Caki2 (cell line): ENCODE measurements at regions not wholly inside any gene's neighbourhood (a gene's known extent, or its start where the extent isn't known, plus 50 kb on each side); places are given as distances from the start of the nearest gene placed in this dataset.

Experiments used
- DNase-seq: peaks from one replicate; pipeline ENCODE4 v3.0.0-alpha.2; 2015; ENCODE audit warnings: low read depth
- in situ Hi-C: cut with HindIII; loops from 2 replicates; pipeline ENCODE4 v1.10.0; 2016; ENCODE audit warnings: low sequenced_read_pairs, low pct_unique_long_range_greater_than_20kb, mixed read lengths

DNA sequence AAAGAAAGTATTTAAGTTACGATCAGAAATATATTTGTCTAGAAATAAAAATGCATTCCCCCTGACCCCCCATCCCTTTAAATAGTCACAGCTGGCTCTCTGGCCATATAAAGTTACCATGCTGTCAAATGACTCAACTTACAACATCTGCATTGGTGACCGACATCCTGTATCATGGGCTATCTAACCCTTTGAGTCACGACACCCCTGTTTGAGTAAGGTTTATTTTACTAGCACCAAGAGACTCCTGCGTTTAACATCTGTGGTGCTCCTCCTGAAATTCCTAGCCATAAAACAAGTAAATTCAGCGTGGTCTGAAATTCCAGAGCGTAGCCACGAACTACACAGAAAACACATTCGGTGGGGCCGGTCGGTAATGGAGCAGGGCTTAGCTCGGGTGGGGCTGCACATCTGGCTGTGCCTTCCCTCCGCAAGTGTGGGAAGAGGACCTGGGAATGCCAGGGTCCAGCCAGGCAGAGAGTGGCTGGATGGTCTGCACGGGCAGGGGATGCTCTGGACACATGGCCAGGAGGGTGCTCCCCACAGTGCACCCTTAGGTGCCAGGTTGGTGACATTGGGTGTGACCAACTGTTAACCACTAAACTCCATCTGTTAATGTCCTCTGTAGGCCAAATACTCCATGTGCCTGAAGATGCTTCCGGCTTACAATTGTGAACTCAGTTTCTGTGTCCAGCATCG, 53.0 kb upstream of the CLDN14 start:
- in situ Hi-C loops, result no loop called here
- DNase-seq, result no peak

DNA sequence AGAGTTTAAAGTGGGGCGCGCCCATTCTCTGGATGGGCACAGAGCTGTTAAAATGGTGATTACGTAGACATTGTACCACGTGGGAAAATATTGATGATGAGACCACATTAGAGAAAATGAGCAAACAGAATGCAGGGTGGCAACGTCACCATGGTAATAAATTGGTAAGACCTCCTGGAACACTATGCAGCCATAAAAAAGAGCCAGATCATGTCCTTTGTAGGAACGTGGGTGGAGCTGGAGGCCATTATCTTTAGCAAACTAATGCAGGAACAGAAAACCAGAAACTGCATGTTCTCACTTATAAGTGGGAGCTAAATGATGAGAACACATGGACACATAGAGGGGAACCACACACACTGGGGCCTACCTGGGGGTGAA, 53.5 kb upstream of the CLDN14 start:
- in situ Hi-C loops, result no loop called here
- no peak for DNase-seq

DNA sequence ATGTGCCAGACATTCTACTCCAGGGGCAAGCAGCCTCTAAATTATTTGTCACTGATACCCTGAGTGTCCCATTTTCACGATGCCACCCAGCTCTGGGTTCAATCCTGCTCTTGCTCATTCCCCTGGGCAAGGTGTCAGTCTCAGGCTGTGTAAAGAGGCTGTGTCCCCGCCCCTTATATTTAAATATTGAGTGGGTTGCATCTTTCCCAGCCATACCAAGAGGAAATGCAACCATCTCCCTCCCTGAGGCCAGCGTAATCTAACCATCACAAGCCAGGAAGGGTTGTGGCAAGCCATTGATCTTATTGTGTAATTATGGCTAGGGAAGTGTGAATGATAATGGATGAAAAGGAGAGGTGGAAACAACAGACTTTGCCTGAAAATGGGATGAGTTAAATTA, 54.7 kb upstream of the CLDN14 start:
- DNase-seq, result no peak
- in situ Hi-C loops, result no loop called here

DNA sequence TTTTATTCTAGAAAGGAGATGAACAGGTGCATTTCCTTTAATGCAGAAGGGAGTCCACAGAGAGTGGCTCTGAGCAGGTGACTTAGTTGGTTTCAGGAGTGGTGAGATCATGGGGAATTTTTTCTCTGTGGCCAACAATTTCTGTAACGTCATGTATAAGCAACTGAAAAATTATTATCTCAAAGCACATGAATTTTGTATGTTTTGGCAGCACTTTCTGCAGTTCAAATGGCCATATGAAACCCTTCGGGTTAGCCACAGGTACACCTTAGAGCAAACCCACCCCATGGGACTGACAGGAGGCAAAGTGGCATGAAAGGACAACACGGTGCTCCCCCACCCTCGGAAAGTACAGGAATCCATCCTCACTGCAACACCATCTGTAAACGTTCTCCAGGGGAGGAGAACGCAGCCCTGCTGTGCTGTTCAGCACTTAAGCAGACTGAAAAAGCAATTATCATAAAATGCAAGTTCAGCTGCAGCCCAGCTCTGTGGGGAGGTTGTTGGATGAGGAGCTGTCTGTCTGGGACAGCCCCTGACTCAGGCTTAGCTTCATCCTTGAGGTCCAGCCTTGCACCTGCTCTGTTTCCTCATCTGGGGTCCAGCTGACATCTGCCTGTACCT, 55.8 kb upstream of the CLDN14 start:
- in situ Hi-C loops, result no loop called here
- no peak for DNase-seq

DNA sequence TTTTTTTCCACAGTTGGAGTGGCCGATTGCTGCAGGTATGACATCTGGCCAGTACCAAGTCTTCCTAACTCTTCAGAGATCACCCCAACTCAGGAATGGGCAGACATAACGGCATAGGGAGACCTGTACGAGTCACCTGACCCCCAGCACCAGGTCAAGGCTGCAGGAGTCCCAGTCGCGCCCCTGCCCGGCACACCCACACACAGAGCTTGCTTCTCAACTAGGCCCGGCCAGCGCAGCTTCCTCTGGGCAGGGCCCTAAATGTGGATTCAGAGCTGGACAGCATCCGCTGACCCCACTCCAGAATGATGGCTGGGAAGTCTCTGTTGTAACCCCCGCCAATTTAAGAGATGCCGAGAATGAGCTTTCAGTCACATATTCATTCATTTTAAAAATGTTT, 58.8 kb upstream of the CLDN14 start:
- DNase-seq, result no peak
- in situ Hi-C loops, result no loop called here

- in situ Hi-C loops, result no loop called here
- DNase-seq, result no peak
These were observed 59.7 kb upstream of the CLDN14 start for GRCh38 chr21:36539434-36540150.

DNA sequence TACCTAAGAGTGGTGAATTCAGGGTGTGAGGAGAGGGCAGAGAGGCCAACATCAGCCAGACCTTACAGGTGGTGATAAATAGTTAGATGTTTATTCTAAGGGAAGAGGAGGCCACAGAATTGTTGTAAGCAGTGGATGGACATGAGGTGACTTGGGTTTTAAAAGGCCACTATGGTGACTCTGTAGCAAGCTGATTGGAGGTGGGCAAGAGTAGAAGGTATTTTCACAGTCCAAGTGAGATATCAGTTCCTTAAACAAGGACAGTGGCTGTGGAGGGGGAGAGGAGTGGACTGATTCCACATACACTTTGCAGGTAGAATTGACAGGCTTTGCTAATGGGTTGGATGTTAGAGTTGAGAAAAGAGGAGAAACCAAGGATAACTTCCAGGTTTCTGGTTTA, 60.8 kb upstream of the CLDN14 start:
- in situ Hi-C loops, result no loop called here
- no peak for DNase-seq

GRCh38 chr21:36541721-36542139, 61.8 kb upstream of the CLDN14 start:
- in situ Hi-C loops, result no loop called here
- DNase-seq, result no peak

DNA sequence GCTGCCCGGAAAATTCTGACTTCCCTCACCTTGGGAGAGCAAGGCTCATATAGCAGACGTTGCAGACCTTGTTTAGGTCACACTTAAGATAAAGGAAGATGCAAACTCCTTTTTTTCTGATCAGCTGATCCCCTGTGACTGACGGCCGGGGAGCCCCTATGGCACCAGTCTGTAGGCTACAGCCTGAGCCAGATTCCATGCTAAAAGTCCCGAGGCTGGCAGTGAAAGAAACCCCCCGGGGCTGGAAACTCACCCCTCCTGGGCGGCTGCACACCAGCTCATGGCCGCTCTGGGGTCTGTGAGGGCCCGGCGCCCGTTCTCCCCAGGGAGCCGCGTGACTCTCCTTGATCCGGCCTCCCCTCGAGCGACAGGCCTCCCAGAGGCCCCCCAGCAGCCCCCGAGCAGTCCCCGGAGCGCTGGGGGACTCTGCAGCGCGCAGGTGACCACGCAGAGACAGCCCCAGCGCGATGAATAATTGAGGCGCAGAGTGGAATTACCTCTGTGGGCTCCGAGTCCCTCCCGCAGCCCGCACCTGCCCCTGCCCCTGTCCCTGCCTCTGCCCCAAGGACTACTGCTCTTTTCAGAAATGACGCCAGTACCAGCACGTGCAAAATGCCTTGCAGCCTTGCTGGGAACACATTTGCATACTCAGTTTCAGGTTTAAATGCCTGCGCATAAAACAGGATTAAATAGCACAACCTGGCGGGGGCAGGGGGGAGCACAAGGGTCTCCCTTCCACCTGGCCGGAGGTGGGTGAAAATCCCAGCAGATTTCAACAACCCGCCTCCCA, 62.6 kb upstream of the CLDN14 start:
- DNase-seq, result no peak
- in situ Hi-C loops, result no loop called here

- no peak for DNase-seq
- in situ Hi-C loops, result no loop called here
These were observed 64.0 kb upstream of the CLDN14 start for GRCh38 chr21:36543924-36544323.

DNA sequence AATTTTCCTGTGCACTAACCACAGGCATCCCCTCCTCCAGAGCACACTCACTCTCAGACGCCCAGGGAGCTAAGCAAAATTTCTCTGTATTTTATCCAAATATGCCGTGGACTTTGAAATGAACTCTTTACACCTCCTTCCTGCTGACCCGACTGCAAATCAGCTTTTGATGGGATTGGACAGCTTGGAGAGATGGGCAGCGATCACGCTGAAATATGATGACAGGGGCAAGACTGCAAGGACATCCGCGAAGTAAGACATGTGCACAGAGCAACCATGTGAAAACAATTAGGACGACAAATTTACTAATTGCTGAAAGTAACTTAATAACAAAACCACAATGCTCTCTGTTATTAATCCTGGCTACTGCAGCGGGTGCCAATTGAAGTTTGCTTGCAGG, 64.6 kb upstream of the CLDN14 start:
- no peak for DNase-seq
- in situ Hi-C loops, result no loop called here

- in situ Hi-C loops, result no loop called here
- DNase-seq, result no peak
These were observed 66.0 kb upstream of the CLDN14 start for GRCh38 chr21:36545776-36546511.

GRCh38 chr21:36547464-36547863, 67.5 kb upstream of the CLDN14 start:
- DNase-seq, result no peak
- in situ Hi-C loops, result no loop called here

GRCh38 chr21:36548866-36549265, 68.9 kb upstream of the CLDN14 start:
- DNase-seq, result no peak
- in situ Hi-C loops, result no loop called here

DNA sequence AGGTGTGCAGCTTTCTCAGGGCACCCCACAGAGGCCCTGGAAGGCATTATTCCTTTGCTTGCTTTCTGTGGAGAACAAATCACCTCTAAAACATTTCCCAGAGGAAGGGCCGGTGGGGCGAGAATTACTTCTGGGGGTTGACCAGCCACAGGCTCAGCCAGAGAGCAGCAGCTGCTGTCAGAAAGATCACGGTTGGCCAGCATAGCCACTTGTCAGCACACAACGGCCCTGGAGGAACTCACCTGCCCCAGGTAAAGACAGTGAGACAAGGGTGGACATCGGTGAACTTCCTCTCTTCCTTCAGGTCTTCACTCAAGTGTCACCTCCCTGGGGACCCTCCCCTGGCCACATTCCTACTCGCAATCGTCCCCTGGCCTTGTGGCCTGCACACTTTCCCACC, 69.5 kb upstream of the CLDN14 start:
- DNase-seq, result no peak
- in situ Hi-C loops, result no loop called here

DNA sequence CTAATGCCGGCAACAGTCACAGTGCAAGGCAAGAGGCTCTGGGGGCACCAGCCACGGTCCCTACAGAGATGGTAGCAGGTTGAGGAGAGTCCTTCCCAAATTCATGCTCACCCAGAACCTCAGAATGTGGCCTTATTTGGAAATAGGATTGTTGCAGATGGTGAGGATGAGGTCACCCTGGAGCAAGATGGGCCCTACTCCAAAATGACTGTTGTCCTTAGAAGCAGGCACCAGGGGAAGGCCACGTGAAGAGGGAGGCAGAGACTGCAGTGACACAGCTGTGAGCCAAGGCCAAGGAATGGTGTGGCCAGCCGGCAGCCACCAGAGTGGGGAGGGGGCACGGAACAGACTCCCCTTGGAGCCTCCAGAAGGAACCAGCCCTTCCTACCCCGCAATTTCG, 70.8 kb upstream of the CLDN14 start:
- no peak for DNase-seq
- in situ Hi-C loops, result no loop called here

DNA sequence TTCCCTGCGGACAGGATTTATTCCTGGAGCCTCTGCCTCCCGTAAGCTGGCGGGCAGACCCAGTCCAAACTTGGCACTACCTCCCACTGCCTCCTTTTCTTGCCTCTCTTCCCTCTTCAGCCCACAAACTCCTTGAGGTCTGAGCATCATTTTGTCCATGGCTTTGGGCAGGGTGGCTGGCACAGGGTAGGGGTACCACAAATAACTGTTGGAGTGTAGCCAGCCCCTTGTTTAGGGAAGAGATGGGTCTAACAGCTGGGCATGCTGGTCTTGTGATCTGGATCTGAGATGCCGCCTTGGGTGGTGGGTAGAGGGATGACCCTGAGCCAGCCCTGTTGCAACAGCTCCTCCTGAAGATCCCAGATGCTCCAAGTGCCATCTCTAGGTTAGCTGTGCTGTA, 71.4 kb upstream of the CLDN14 start:
- in situ Hi-C loops, result no loop called here
- DNase-seq, result no peak

DNA sequence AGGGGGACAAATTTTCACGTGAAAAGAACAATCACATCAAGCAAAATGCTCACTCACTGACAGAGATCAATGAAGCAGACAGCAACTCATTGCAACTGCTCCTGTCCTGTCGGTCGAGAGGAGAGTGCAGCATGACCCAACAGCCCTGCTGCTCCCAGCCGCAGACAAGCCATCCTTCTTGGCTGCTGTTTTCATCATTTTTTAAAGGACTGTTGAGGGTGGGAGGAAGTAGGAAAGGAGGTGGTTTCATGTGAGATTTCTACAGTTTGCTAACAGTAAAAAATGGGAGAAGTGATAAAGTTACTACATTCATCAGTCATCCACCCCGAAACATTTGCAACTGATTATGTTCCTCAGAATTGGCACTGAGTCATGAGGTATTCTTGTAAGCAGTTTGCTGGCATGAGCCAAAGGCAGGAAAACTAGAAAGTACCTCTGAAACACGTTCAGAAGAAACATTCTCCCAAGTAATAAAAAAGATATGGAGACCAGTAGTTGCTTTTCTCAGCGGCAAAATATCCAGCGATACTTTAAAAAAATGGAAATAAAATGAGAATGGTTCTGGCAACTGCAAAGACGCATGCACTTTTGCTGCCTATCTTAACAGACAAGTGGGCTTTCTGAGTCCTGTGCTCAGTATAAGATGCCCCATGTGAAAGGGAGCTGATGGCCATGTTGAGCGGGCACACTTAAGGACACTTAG, 72.0 kb upstream of the CLDN14 start:
- in situ Hi-C loops, result no loop called here
- DNase-seq, result no peak
